HEK293 (cell line): ENCODE measurements at regions not wholly inside any gene's neighbourhood (a gene's known extent, or its start where the extent isn't known, plus 50 kb on each side); places are given as distances from the start of the nearest gene placed in this dataset.

Experiments used
- ELK4 ChIP-seq: IDR thresholded peaks from 2 replicates; pipeline ENCODE4 v1.6.1; 2011; ENCODE audit warnings: mild to moderate bottlenecking, low read depth, low read length, borderline replicate concordance
- KLF16 ChIP-seq: fragments of 450-650 bp; formaldehyde crosslinking; IDR thresholded peaks from 2 replicates; pipeline ENCODE4 v1.5.1; 2017; ENCODE audit warnings: missing biosample characterization, missing genetic modification characterization
- ZBTB1 ChIP-seq: fragments of 450-650 bp; formaldehyde crosslinking; IDR thresholded peaks from 2 replicates; pipeline ENCODE4 v1.5.1; 2016; ENCODE audit warnings: missing biosample characterization, missing genetic modification characterization
- ZNF660 ChIP-seq: fragments of 450-650 bp; IDR thresholded peaks from 2 replicates; pipeline ENCODE4 v1.5.1; 2018; ENCODE audit warnings: missing biosample characterization, mild to moderate bottlenecking, missing genetic modification characterization

- no peak for TF ChIP-seq ZNF660 (tag by site-specific recombination)
- TF ChIP-seq KLF16 (tag by site-specific recombination) = no peak
- TF ChIP-seq ELK4 = no peak
- TF ChIP-seq ZBTB1 = no peak
Observed at GRCh38 chr22:26735019-26735409, 77.6 kb downstream of the MIAT start.
